ENCODE measurements at regions not wholly inside any gene's neighbourhood (a gene's known extent, or its start where the extent isn't known, plus 50 kb on each side); places are given as distances from the start of the nearest gene placed in this dataset.
"Not testable (repeated sequence)": the region's sequence is repeated elsewhere in the genome, so short reads cannot be mapped to it uniquely, and the experiment has no call there.

GRCh38 chr15:93758824-93759223, 472.5 kb upstream of the MCTP2 start:
- intact Hi-C loops (cut with DNase I; ENCODE audit: low total_unique reads), result no loop called here
- WGBS, 2 donors, result 82 to 83% methylated on average over 2 of the region's 2 CpGs
- no peak overlapping the region for H3K4me3 ChIP-seq (ENCODE audit: low read depth, poor library complexity, severe bottlenecking)
- DNase-seq (ENCODE audit: low spot score in 2 of 2), result no peak
- TF ChIP-seq POLR2A (IDR thresholded peaks at IDR 0.05) (no peak), CTCF (IDR thresholded peaks at IDR 0.05) (no peak)

GRCh38 chr15:93748710-93749109, 482.7 kb upstream of the MCTP2 start:
- intact Hi-C loops (cut with DNase I; ENCODE audit: low total_unique reads), result no loop called here
- no peak overlapping the region for H3K4me3 ChIP-seq (ENCODE audit: low read depth, poor library complexity, severe bottlenecking)
- DNase-seq (ENCODE audit: low spot score in 2 of 2), result no peak
- no peak for TF ChIP-seq CTCF (IDR thresholded peaks at IDR 0.05)
- no peak for TF ChIP-seq POLR2A (IDR thresholded peaks at IDR 0.05)

- intact Hi-C loops (cut with DNase I; ENCODE audit: low total_unique reads), result loop anchor here (5.0 kb wide), 1 partner anchor 487 kb away; no protein-coding TSS in a partner anchor
- 93 to 95% methylated on average over 8 of the region's 8 CpGs for WGBS, 2 donors
- H3K4me3 ChIP-seq (ENCODE audit: low read depth, poor library complexity, severe bottlenecking); DNase-seq (ENCODE audit: low spot score in 2 of 2): not testable (repeated sequence)
Observed at GRCh38 chr15:93734976-93735375, 496.4 kb upstream of the MCTP2 start.

GRCh38 chr15:93730724-93731123, 500.6 kb upstream of the MCTP2 start:
- WGBS, 2 donors, result 86 to 94% methylated on average over 10 to 11 of the region's 11 CpGs
- no peak overlapping the region for H3K4me3 ChIP-seq (ENCODE audit: low read depth, poor library complexity, severe bottlenecking)
- intact Hi-C loops (cut with DNase I; ENCODE audit: low total_unique reads), result loop anchor here (5.0 kb wide), 1 partner anchor 492 kb away; no protein-coding TSS in a partner anchor
- no peak for TF ChIP-seq POLR2A (IDR thresholded peaks at IDR 0.05)
- TF ChIP-seq CTCF (IDR thresholded peaks at IDR 0.05), result no peak
- no peak for DNase-seq (ENCODE audit: low spot score in 2 of 2)

GRCh38 chr15:93722165-93722564, 509.2 kb upstream of the MCTP2 start:
- no peak for DNase-seq (ENCODE audit: low spot score in 2 of 2)
- H3K4me3 ChIP-seq (ENCODE audit: low read depth, poor library complexity, severe bottlenecking), result no peak overlapping the region
- TF ChIP-seq POLR2A (IDR thresholded peaks at IDR 0.05), result no peak
- no peak for TF ChIP-seq CTCF (IDR thresholded peaks at IDR 0.05)
- intact Hi-C loops (cut with DNase I; ENCODE audit: low total_unique reads), result no loop called here

GRCh38 chr15:93720607-93721006, 510.8 kb upstream of the MCTP2 start:
- TF ChIP-seq POLR2A (IDR thresholded peaks at IDR 0.05) (no peak), CTCF (IDR thresholded peaks at IDR 0.05) (no peak)

More at GRCh38 chr15:93720607-93721006, 510.8 kb upstream of the MCTP2 start:
- no peak for DNase-seq (ENCODE audit: low spot score in 2 of 2)
- intact Hi-C loops (cut with DNase I; ENCODE audit: low total_unique reads), result no loop called here
- no peak overlapping the region for H3K4me3 ChIP-seq (ENCODE audit: low read depth, poor library complexity, severe bottlenecking)
- 69 to 73% methylated on average over 3 of the region's 3 CpGs for WGBS, 2 donors
